ENCODE measurements at regions not wholly inside any gene's neighbourhood (a gene's known extent, or its start where the extent isn't known, plus 50 kb on each side); places are given as distances from the start of the nearest gene placed in this dataset.
"Not testable (repeated sequence)": the region's sequence is repeated elsewhere in the genome, so short reads cannot be mapped to it uniquely, and the experiment has no call there.

DNA sequence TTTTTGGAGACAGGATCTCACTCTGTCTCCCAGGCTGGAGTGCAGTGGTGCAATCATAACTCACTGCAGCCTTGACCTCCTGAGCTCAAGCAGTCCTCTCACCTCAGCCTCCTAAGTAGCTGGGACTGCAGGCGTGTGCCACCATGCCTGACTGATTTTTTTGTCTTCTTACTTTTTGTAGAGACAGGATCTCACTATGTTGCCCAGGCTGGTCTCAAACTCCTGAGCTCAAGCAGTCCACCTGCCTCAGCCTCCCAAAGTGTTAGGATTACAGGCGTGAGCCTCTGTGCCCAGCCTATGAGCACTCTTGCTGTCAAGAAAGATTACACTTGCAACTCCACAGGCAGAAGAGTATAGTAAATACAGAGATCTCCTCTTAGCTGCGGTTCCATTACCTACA lies 151.5 kb upstream of the SLC35G4 start:
- ATAC-seq: not testable (repeated sequence)

DNA sequence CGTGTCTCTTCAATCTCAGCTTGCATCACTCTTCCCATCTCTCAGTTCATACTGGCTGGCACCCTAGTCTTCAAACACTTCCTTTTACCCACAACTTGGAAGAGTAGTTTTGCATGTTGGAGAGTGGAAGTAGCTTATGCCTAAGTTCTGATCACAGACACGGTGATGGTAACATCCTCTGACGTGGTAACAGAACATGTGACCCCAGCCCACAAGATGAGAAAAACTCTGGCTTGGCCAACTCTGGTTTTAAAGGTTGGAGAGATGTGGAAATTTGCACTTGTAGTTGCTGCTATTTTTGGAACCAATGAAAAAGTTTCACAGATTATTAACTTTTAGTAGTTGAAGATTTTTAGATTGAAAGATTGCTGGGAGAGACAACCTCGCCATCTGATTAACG lies 155.4 kb upstream of the SLC35G4 start:
- ATAC-seq: no peak

DNA sequence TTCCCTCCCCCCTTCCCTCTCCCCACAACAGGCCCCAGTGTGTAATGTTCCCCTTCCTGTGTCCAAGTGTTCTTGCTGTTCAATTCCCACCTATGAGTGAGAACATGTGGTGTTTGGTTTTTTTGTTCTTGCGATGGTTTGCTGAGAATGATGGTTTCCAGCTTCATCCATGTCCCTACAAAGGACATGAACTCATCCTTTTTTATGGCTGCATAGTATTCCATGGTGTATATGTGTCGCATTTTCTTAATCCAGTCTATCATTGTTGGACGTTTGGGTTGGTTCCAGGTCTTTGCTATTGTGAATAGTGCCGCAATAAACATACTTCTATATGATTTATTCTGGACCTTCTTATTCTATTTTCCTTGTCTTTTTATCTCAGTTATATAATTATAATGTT lies 165.2 kb upstream of the SLC35G4 start:
- not testable (repeated sequence) for ATAC-seq

GRCh38 chr18:11437046-11437445 lies 172.3 kb upstream of the SLC35G4 start:
- ATAC-seq: no peak

- ATAC-seq: no peak
Measured at GRCh38 chr18:11432360-11432811, 177.0 kb upstream of the SLC35G4 start.

- ATAC-seq: no peak
Measured at GRCh38 chr18:11429876-11430275, 179.5 kb upstream of the SLC35G4 start.

- no peak for ATAC-seq
Measured at GRCh38 chr18:11425211-11425610, 184.2 kb upstream of the SLC35G4 start.

DNA sequence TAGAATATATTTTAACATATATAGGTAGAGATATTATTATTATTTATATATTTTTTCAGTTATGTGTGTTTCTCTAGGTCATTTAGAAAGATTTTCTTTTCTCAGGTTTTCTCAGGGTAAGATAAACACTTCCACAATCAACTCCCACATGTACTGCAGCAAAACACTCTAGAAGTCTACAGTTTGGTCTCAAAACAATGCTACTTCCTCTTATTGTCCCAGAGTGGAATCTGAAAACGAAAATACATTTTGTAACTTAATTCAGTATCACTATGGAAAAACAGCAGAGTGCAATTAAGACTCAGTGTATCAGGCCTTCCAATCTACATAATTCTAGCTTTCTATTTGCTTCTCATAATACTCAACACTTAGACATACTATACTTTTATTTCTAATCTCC lies 190.1 kb upstream of the SLC35G4 start:
- no peak for ATAC-seq

DNA sequence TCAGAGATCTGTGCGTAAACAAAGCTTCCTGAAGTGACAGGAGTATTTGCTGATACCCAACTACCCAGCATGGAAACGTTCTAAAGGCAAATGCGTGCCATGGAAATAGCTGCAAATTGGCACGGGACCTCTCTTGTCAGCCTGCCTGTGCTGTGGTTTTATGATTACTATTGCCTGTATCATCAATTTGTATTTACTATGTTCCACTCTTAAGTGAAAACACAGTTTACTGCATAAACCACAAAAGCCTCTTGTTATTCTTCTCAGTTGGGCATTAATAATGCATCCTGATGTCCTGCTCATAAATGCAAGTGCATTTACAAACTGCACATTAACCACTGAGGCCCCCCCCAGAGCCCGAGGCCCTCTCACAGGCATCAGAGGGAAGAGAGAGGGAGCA lies 196.6 kb upstream of the SLC35G4 start:
- no peak for ATAC-seq

GRCh38 chr18:11411048-11411447 lies 198.3 kb upstream of the SLC35G4 start:
- ATAC-seq: no peak

- no peak for ATAC-seq
Measured at GRCh38 chr18:11408555-11409065, 200.8 kb upstream of the SLC35G4 start.

- ATAC-seq: no peak
Measured at GRCh38 chr18:11407940-11408339, 201.5 kb upstream of the SLC35G4 start.

DNA sequence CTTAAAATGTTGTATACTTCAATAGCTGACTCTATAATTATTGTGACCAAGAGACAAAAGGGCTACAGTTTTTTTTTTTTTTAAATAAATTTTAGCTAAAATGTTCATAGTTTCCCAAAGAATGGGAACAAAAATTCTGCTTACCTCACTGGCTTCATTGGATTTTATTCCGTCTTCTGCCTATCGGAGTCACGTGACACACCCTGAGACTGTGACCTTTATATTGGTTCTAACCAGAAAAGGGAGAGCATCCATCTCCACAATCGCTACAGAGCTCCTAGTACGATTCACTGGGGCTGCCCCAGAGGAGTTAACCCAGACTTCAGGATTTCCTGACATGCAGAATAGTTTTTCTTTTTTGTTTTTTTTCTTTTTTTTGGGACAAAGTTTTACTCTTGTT lies 203.6 kb upstream of the SLC35G4 start:
- no peak for ATAC-seq

GRCh38 chr18:11400703-11401102 lies 208.7 kb upstream of the SLC35G4 start:
- no peak for ATAC-seq

DNA sequence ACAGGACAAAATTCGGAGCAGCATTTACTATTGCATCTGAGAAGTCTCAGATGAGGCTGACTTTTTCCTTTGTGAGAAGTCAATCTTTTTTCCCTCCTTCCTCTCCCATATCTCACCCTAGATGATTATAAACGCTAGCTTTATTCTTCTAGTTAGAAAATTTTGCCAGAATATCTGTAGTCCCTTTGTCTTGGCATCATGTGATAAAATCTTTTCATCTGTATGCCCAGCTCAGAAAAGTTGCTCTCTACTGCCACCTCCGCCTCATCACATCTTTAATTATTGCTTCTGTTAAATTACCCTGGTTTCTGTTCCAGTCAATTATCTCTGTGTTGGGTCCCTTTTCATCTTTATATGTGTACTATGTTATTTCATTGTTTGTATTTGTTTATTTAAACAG lies 210.8 kb upstream of the SLC35G4 start:
- ATAC-seq: no peak

- ATAC-seq: peak; percentile 83
Measured at GRCh38 chr18:11392980-11393885, 216.2 kb upstream of the SLC35G4 start.

DNA sequence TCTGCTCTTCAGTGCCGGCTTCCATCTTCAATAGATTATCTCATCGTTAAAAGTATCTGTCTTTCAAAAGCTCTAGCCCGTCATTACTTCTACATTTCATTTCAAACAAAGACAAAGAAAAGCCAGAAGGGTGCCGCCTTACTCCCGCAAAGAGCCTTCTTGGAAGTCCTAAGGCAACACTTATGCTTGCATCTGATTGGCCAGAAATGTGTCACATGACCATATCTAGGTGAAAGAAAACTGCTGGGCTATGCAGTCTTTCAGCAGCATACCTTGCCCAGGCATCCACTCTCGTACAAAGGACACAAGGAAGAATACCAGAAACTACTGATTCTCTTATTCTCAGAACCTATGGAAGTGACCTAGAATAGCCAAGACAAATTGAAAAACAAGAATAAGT lies 217.1 kb upstream of the SLC35G4 start:
- peak; percentile 88 for ATAC-seq

GRCh38 chr18:11391661-11392060 lies 217.7 kb upstream of the SLC35G4 start:
- ATAC-seq: no peak

GRCh38 chr18:11388755-11389680 lies 220.4 kb upstream of the SLC35G4 start:
- no peak for ATAC-seq

DNA sequence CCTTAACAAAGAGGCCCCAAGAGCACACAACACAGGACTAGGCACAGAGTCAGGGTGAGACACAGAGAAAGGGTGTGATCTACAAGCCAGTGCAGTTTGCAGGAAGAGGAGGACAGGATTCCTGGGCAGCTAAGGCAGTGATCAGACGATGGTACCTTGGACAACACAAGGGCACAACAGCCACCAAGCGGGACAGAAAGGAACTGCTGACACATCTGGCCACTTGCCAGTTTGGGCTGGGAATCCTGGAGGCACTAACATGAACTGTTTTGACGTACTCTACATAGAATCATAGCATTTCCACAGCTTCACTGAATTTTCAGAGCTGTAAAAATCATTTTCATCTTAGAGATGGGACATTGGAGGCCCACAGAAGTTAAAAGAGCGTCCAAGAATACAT lies 221.5 kb upstream of the SLC35G4 start:
- peak; percentile 48 for ATAC-seq

- no peak for ATAC-seq
Measured at GRCh38 chr18:11383381-11383780, 226.0 kb upstream of the SLC35G4 start.

- ATAC-seq: no peak
Measured at GRCh38 chr18:11380968-11381367, 228.4 kb upstream of the SLC35G4 start.

DNA sequence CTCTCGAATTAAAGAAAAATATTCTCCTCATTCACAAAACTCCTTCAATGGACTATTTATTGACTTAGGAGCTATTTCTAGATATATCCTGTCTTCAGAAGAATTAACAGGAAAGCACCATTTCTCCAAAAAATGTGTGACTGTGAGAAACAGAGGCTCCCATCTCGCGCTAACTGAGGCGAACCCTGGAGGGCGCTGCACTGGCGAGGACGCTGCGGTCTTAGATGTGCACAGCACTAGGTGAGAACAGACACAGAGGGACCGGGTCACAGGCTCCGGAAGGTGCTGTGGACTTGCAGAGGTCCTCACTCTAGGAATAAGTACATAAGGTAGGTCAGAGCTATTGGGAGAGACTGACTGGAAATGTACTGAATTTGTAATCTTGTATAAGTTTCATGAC lies 229.7 kb upstream of the SLC35G4 start:
- ATAC-seq: no peak

All from esophagus mucosa (tissue), 1 donor.